ENCODE measurements at regions not wholly inside any gene's neighbourhood (a gene's known extent, or its start where the extent isn't known, plus 50 kb on each side); places are given as distances from the start of the nearest gene placed in this dataset.
A peak's percentile ranks its signal among the peaks of the same experiment; 100 is the strongest.
"Not testable (repeated sequence)": the region's sequence is repeated elsewhere in the genome, so short reads cannot be mapped to it uniquely, and the experiment has no call there.

- no peak for FAIRE-seq
- H3K27me3 ChIP-seq (ENCODE audit: control insufficient read depth in 3 of 3, insufficient read depth in 3 of 3, low read length in 3 of 3): peaks cover 0 to 2% (median 0%) of the 10 kb centered on the region in 3 donors
- H3K4me1 ChIP-seq (ENCODE audit: control insufficient read depth in 3 of 3, insufficient read depth in 2 of 3, low read depth in 1 of 3, low read length in 2 of 3): no peaks in the 10 kb centered on the region
- H3K9me3 ChIP-seq (ENCODE audit: control insufficient read depth in 2 of 2, insufficient read depth in 1 of 2, low read depth in 1 of 2, low read length in 1 of 2): no peaks in the 10 kb centered on the region
- H3K27ac ChIP-seq (ENCODE audit: low read depth in 1 of 3, low read length in 2 of 3): no peak overlapping the region
- H3K36me3 ChIP-seq (ENCODE audit: control insufficient read depth in 3 of 3, insufficient read depth in 2 of 3, low read depth in 1 of 3, low read length in 3 of 3): no peaks in the 10 kb centered on the region
- peak; percentile 58 to 64 for DNase-seq
- WGBS, 3 donors: 16 to 26% (median 16%) methylated on average over 5 of the region's 5 CpGs
- no peak overlapping the region for H3K4me3 ChIP-seq (ENCODE audit: low read depth in 1 of 3, low read length in 3 of 3)
Measured at GRCh38 chr12:5171701-5172100, 128.0 kb downstream of the KCNA5 start.

GRCh38 chr12:5172886-5173285, 129.2 kb downstream of the KCNA5 start:
- WGBS, 3 donors: 84 to 90% (median 89%) methylated on average over 10 of the region's 10 CpGs
- Histone ChIP-seq H3K36me3 (ENCODE audit: control insufficient read depth in 3 of 3, insufficient read depth in 2 of 3, low read depth in 1 of 3, low read length in 3 of 3) (no peaks in the 10 kb centered on the region), H3K27ac (ENCODE audit: low read depth in 1 of 3, low read length in 2 of 3) (no peak overlapping the region), H3K4me1 (ENCODE audit: control insufficient read depth in 3 of 3, insufficient read depth in 2 of 3, low read depth in 1 of 3, low read length in 2 of 3) (no peaks in the 10 kb centered on the region), H3K9me3 (ENCODE audit: control insufficient read depth in 2 of 2, insufficient read depth in 1 of 2, low read depth in 1 of 2, low read length in 1 of 2) (no peaks in the 10 kb centered on the region), H3K27me3 (ENCODE audit: control insufficient read depth in 3 of 3, insufficient read depth in 3 of 3, low read length in 3 of 3) (peaks cover 0 to 3% (median 0%) of the 10 kb centered on the region in 3 donors), H3K4me3 (ENCODE audit: low read depth in 1 of 3, low read length in 3 of 3) (no peak overlapping the region)
- no peak for DNase-seq
- FAIRE-seq: no peak

- no peaks in the 10 kb centered on the region for H3K9me3 ChIP-seq (ENCODE audit: control insufficient read depth in 2 of 2, insufficient read depth in 1 of 2, low read depth in 1 of 2, low read length in 1 of 2)
- FAIRE-seq: no peak
- no peak for DNase-seq
- WGBS, 3 donors: 74 to 83% (median 76%) methylated on average over 10 of the region's 10 CpGs
- H3K27me3 ChIP-seq (ENCODE audit: control insufficient read depth in 3 of 3, insufficient read depth in 3 of 3, low read length in 3 of 3): peaks cover 0 to 3% (median 0%) of the 10 kb centered on the region in 3 donors
- H3K27ac ChIP-seq (ENCODE audit: low read depth in 1 of 3, low read length in 2 of 3): no peak overlapping the region
- no peaks in the 10 kb centered on the region for H3K4me1 ChIP-seq (ENCODE audit: control insufficient read depth in 3 of 3, insufficient read depth in 2 of 3, low read depth in 1 of 3, low read length in 2 of 3)
- no peaks in the 10 kb centered on the region for H3K36me3 ChIP-seq (ENCODE audit: control insufficient read depth in 3 of 3, insufficient read depth in 2 of 3, low read depth in 1 of 3, low read length in 3 of 3)
- H3K4me3 ChIP-seq (ENCODE audit: low read depth in 1 of 3, low read length in 3 of 3): no peak overlapping the region
Measured at GRCh38 chr12:5173511-5174011, 129.9 kb downstream of the KCNA5 start.

GRCh38 chr12:5175415-5175814, 131.7 kb downstream of the KCNA5 start:
- not testable (repeated sequence) for H3K4me3 ChIP-seq (ENCODE audit: low read depth in 1 of 3, low read length in 3 of 3); H3K4me1 ChIP-seq (ENCODE audit: control insufficient read depth in 3 of 3, insufficient read depth in 2 of 3, low read depth in 1 of 3, low read length in 2 of 3); H3K36me3 ChIP-seq (ENCODE audit: control insufficient read depth in 3 of 3, insufficient read depth in 2 of 3, low read depth in 1 of 3, low read length in 3 of 3); H3K9me3 ChIP-seq (ENCODE audit: control insufficient read depth in 2 of 2, insufficient read depth in 1 of 2, low read depth in 1 of 2, low read length in 1 of 2); FAIRE-seq; DNase-seq; H3K27me3 ChIP-seq (ENCODE audit: control insufficient read depth in 3 of 3, insufficient read depth in 3 of 3, low read length in 3 of 3); H3K27ac ChIP-seq (ENCODE audit: low read depth in 1 of 3, low read length in 2 of 3)
- 90 to 93% (median 91%) methylated on average over 2 of the region's 2 CpGs for WGBS, 3 donors

- Histone ChIP-seq H3K9me3 (ENCODE audit: control insufficient read depth in 2 of 2, insufficient read depth in 1 of 2, low read depth in 1 of 2, low read length in 1 of 2) (no peaks in the 10 kb centered on the region), H3K4me3 (ENCODE audit: low read depth in 1 of 3, low read length in 3 of 3) (no peak overlapping the region), H3K4me1 (ENCODE audit: control insufficient read depth in 3 of 3, insufficient read depth in 2 of 3, low read depth in 1 of 3, low read length in 2 of 3) (no peaks in the 10 kb centered on the region), H3K27ac (ENCODE audit: low read depth in 1 of 3, low read length in 2 of 3) (no peak overlapping the region), H3K27me3 (ENCODE audit: control insufficient read depth in 3 of 3, insufficient read depth in 3 of 3, low read length in 3 of 3) (peaks cover 0 to 3% (median 0%) of the 10 kb centered on the region in 3 donors), H3K36me3 (ENCODE audit: control insufficient read depth in 3 of 3, insufficient read depth in 2 of 3, low read depth in 1 of 3, low read length in 3 of 3) (no peaks in the 10 kb centered on the region)
- DNase-seq (no peak), FAIRE-seq (no peak)
- WGBS, 3 donors: 93 to 98% (median 96%) methylated on average over 2 of the region's 2 CpGs
Measured at GRCh38 chr12:5176036-5176435, 132.4 kb downstream of the KCNA5 start.

GRCh38 chr12:5177096-5177495, 133.4 kb downstream of the KCNA5 start:
- Histone ChIP-seq H3K27me3 (ENCODE audit: control insufficient read depth in 3 of 3, insufficient read depth in 3 of 3, low read length in 3 of 3) (peaks cover 0 to 1% (median 0%) of the 10 kb centered on the region in 3 donors), H3K4me1 (ENCODE audit: control insufficient read depth in 3 of 3, insufficient read depth in 2 of 3, low read depth in 1 of 3, low read length in 2 of 3) (no peaks in the 10 kb centered on the region), H3K9me3 (ENCODE audit: control insufficient read depth in 2 of 2, insufficient read depth in 1 of 2, low read depth in 1 of 2, low read length in 1 of 2) (no peaks in the 10 kb centered on the region), H3K36me3 (ENCODE audit: control insufficient read depth in 3 of 3, insufficient read depth in 2 of 3, low read depth in 1 of 3, low read length in 3 of 3) (no peaks in the 10 kb centered on the region), H3K4me3 (ENCODE audit: low read depth in 1 of 3, low read length in 3 of 3) (no peak overlapping the region), H3K27ac (ENCODE audit: low read depth in 1 of 3, low read length in 2 of 3) (no peak overlapping the region)
- FAIRE-seq: no peak
- peak in 1 of 2 donors; percentile 11 for DNase-seq
- 34 to 61% (median 53%) methylated on average over 3 of the region's 3 CpGs for WGBS, 3 donors

- Histone ChIP-seq H3K4me3 (ENCODE audit: low read depth in 1 of 3, low read length in 3 of 3) (no peak overlapping the region), H3K9me3 (ENCODE audit: control insufficient read depth in 2 of 2, insufficient read depth in 1 of 2, low read depth in 1 of 2, low read length in 1 of 2) (no peaks in the 10 kb centered on the region), H3K4me1 (ENCODE audit: control insufficient read depth in 3 of 3, insufficient read depth in 2 of 3, low read depth in 1 of 3, low read length in 2 of 3) (no peaks in the 10 kb centered on the region), H3K27me3 (ENCODE audit: control insufficient read depth in 3 of 3, insufficient read depth in 3 of 3, low read length in 3 of 3) (peaks cover 0 to 1% (median 0%) of the 10 kb centered on the region in 3 donors), H3K27ac (ENCODE audit: low read depth in 1 of 3, low read length in 2 of 3) (no peak overlapping the region), H3K36me3 (ENCODE audit: control insufficient read depth in 3 of 3, insufficient read depth in 2 of 3, low read depth in 1 of 3, low read length in 3 of 3) (no peaks in the 10 kb centered on the region)
- FAIRE-seq (no peak), DNase-seq (peak in 1 of 2 donors; percentile 62)
- 10 to 69% (median 57%) methylated on average over 2 of the region's 2 CpGs for WGBS, 3 donors
Measured at GRCh38 chr12:5177731-5178130, 134.1 kb downstream of the KCNA5 start.

GRCh38 chr12:5178571-5178970, 134.9 kb downstream of the KCNA5 start:
- Histone ChIP-seq H3K27ac (ENCODE audit: low read depth in 1 of 3, low read length in 2 of 3) (no peak overlapping the region), H3K36me3 (ENCODE audit: control insufficient read depth in 3 of 3, insufficient read depth in 2 of 3, low read depth in 1 of 3, low read length in 3 of 3) (no peaks in the 10 kb centered on the region), H3K27me3 (ENCODE audit: control insufficient read depth in 3 of 3, insufficient read depth in 3 of 3, low read length in 3 of 3) (peaks cover 0 to 1% (median 0%) of the 10 kb centered on the region in 3 donors), H3K4me3 (ENCODE audit: low read depth in 1 of 3, low read length in 3 of 3) (no peak overlapping the region), H3K4me1 (ENCODE audit: control insufficient read depth in 3 of 3, insufficient read depth in 2 of 3, low read depth in 1 of 3, low read length in 2 of 3) (no peaks in the 10 kb centered on the region), H3K9me3 (ENCODE audit: control insufficient read depth in 2 of 2, insufficient read depth in 1 of 2, low read depth in 1 of 2, low read length in 1 of 2) (no peaks in the 10 kb centered on the region)
- 87 to 94% (median 89%) methylated on average over 4 of the region's 4 CpGs for WGBS, 3 donors
- DNase-seq (no peak), FAIRE-seq (no peak)

- no peak overlapping the region for H3K27ac ChIP-seq (ENCODE audit: low read depth in 1 of 3, low read length in 2 of 3)
- FAIRE-seq (no peak), DNase-seq (no peak)
- H3K9me3 ChIP-seq (ENCODE audit: control insufficient read depth in 2 of 2, insufficient read depth in 1 of 2, low read depth in 1 of 2, low read length in 1 of 2): no peaks in the 10 kb centered on the region
- peaks cover 0 to 1% (median 0%) of the 10 kb centered on the region in 3 donors for H3K27me3 ChIP-seq (ENCODE audit: control insufficient read depth in 3 of 3, insufficient read depth in 3 of 3, low read length in 3 of 3)
- H3K36me3 ChIP-seq (ENCODE audit: control insufficient read depth in 3 of 3, insufficient read depth in 2 of 3, low read depth in 1 of 3, low read length in 3 of 3): no peaks in the 10 kb centered on the region
- no peaks in the 10 kb centered on the region for H3K4me1 ChIP-seq (ENCODE audit: control insufficient read depth in 3 of 3, insufficient read depth in 2 of 3, low read depth in 1 of 3, low read length in 2 of 3)
- WGBS, 3 donors: 80 to 89% (median 82%) methylated on average over 5 of the region's 5 CpGs
- H3K4me3 ChIP-seq (ENCODE audit: low read depth in 1 of 3, low read length in 3 of 3): no peak overlapping the region
Measured at GRCh38 chr12:5180496-5180895, 136.8 kb downstream of the KCNA5 start.
